ENCODE measurements at regions not wholly inside any gene's neighbourhood (a gene's known extent, or its start where the extent isn't known, plus 50 kb on each side); places are given as distances from the start of the nearest gene placed in this dataset.
"Not testable (repeated sequence)": the region's sequence is repeated elsewhere in the genome, so short reads cannot be mapped to it uniquely, and the experiment has no call there.

- intact Hi-C loops (cut with DNase I) = no loop called here
Observed at GRCh38 chr13:61608138-61608537, 192.5 kb upstream of the PCDH20 start.

DNA sequence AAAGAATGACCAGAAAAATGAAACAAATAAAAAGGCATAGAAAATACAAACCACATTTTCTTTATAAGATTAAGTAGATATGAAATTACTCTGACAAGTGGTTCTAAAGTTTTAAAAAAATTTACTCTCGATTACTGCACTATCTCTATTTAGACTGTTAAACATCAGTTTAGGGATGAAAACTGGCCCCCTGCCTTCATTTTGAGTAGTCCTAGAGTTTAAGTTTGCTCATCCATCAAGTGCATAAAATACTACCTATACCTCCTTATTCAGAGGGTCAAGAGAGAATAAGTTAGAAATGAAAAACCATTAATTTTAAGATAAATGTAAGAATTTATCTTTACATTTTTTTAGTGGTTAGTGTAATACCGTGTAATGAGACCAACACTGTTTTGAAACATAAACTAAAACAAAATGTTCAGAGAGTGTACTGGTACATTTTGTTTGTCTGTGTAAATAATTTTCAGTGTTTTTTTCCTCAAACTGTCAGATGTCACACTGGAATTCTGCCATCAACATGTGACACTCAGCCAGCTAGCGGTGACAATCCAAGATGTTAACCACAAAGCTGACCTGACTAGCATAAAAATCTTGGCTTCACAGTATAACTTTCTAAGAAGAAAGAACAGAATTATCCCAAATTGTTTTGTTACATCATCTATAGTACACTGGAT is 184.8 kb upstream of the PCDH20 start:
- intact Hi-C loops (cut with DNase I) = no loop called here
- DNase-seq (ENCODE audit: missing footprints) = no peak
- ATAC-seq = no peak

More at GRCh38 chr13:61608138-61608537, 192.5 kb upstream of the PCDH20 start:
- DNase-seq (ENCODE audit: missing footprints) = no peak
- no peak for ATAC-seq

- intact Hi-C loops (cut with DNase I) = no loop called here
- no peak for DNase-seq (ENCODE audit: missing footprints)
- ATAC-seq = no peak
Observed at GRCh38 chr13:61592489-61592888, 176.8 kb upstream of the PCDH20 start.

GRCh38 chr13:61575973-61576372 is 160.3 kb upstream of the PCDH20 start:
- no peak for ATAC-seq
- DNase-seq (ENCODE audit: missing footprints) = no peak
- intact Hi-C loops (cut with DNase I) = no loop called here

DNA sequence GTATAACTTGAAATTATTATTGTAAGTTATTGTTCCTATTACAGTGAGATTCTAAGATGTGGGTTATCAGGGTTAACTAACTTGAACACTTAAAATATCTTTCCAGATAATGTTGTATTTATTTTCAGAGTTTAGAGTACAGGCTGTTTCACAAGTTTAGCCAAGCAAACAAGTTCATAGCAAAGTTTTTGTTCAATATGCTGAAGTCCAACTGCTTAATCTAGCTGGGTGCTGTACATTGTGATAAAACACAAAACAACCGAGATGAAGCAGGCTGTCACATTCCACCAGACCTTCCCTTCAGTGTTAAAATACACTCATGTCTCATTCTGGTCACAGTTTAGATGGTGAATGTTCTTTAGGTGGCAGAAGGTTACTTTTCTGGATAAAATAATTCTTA is 148.0 kb upstream of the PCDH20 start:
- ATAC-seq = no peak
- intact Hi-C loops (cut with DNase I) = no loop called here
- no peak for DNase-seq (ENCODE audit: missing footprints)

GRCh38 chr13:61546911-61547310 is 131.3 kb upstream of the PCDH20 start:
- DNase-seq (ENCODE audit: missing footprints) = no peak
- no peak for ATAC-seq
- intact Hi-C loops (cut with DNase I) = no loop called here

DNA sequence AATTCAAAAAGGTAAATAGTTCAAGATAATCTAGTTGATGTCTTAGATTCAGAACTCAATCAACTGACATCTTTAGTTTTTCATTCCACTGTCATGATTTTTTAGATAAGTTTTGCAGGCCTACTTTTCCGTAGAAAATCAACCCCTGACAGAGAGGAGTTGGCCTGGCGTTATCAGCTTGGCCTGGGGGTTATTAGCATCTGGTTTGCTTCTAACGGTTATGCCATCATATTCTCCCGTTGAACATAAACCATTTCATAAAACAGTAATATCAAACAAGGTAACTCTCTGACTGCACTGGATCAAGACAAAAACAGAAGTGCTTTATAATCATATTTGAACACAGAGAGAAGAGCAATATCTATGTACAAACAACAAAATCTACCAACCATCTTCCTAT is 130.8 kb upstream of the PCDH20 start:
- intact Hi-C loops (cut with DNase I) = no loop called here
- ATAC-seq = no peak
- DNase-seq (ENCODE audit: missing footprints) = no peak

- no peak for DNase-seq (ENCODE audit: missing footprints)
- ATAC-seq = no peak
- intact Hi-C loops (cut with DNase I) = no loop called here
Observed at GRCh38 chr13:61536433-61536832, 120.8 kb upstream of the PCDH20 start.

DNA sequence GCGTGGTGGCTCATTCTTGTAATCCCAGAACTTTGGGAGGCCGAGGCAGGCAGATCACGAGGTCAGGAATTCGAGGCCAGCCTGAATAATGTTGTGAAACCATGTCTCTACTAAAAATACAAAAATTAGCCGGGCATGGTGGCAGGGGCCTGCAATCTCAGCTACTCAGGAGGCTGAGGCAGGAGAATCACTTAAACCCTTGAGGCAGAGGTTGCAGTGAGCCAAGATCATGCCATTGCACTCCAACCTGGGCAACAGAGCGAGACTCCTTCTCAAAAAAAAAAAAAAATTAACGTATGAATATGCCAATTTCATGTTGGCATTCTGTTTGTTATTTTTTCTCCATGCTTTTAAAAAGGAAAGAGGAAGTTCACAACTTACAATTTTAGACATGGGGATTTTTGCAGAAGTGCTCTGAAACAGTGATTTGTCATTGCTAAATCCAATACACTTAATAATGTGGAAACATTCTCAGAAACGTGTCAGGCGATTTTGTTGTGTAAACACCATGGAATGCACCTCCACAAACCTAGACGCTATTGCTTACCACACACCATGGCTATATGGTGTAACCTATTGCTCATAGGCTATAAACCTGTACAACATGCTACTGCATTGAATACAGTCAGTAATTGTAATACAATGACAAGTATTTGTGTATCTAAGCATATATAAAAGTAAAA is 115.9 kb upstream of the PCDH20 start:
- intact Hi-C loops (cut with DNase I) = no loop called here
- no peak for ATAC-seq
- no peak for DNase-seq (ENCODE audit: missing footprints)

- not testable (repeated sequence) for ATAC-seq
Observed at GRCh38 chr13:61519214-61519613, 103.6 kb upstream of the PCDH20 start.

GRCh38 chr13:61508936-61509335 is 93.3 kb upstream of the PCDH20 start:
- no peak for DNase-seq (ENCODE audit: missing footprints)
- intact Hi-C loops (cut with DNase I) = no loop called here
- ATAC-seq = no peak

More at GRCh38 chr13:61519214-61519613, 103.6 kb upstream of the PCDH20 start:
- intact Hi-C loops (cut with DNase I); DNase-seq (ENCODE audit: missing footprints): not testable (repeated sequence)

- no peak for DNase-seq (ENCODE audit: missing footprints)
- intact Hi-C loops (cut with DNase I) = no loop called here
- no peak for ATAC-seq
Observed at GRCh38 chr13:61500176-61500575, 84.5 kb upstream of the PCDH20 start.

- DNase-seq (ENCODE audit: missing footprints) (no peak), ATAC-seq (no peak)
- intact Hi-C loops (cut with DNase I) = no loop called here
Observed at GRCh38 chr13:61495648-61496047, 80.0 kb upstream of the PCDH20 start.

DNA sequence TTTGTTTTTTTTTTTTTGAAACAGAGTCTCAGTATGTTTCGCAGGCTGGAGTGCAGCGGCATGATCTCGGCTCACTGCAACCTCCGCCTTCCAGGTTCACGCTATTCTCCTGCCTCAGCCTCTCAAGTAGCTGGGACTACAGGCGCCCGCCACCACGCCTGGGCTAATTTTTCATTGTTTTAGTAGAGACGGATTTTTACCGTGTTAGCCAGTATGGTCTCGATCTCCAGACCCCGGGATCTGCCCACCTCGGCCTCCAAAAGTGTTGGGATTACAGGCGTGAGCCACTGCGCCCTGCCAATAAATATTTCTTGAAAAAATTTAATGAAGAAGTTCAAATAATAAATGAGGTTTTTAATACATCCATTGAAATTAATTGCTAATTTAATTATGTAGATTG is 77.9 kb upstream of the PCDH20 start:
- intact Hi-C loops (cut with DNase I); DNase-seq (ENCODE audit: missing footprints); ATAC-seq: not testable (repeated sequence)

DNA sequence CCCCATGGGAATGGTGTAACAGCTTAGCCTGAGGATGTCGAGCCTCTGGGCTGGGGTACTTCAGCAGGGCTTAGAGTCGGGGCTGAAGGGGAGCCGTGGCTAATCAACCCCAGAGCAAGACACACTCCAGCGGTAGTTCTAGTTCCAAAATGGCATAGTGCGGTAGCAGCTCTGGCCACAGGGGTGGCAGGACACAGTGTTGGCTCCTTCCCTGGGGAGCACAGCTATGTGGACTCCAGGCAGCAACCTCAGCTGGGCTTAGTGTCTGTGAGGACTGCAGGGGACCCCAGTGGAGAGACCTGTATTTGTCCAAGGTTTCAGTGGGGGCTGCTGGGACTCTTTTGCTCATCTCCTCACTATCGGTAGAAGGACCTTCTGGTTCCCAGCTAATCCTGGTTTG is 70.8 kb upstream of the PCDH20 start:
- DNase-seq (ENCODE audit: missing footprints) (no peak), ATAC-seq (no peak)
- intact Hi-C loops (cut with DNase I) = no loop called here

DNA sequence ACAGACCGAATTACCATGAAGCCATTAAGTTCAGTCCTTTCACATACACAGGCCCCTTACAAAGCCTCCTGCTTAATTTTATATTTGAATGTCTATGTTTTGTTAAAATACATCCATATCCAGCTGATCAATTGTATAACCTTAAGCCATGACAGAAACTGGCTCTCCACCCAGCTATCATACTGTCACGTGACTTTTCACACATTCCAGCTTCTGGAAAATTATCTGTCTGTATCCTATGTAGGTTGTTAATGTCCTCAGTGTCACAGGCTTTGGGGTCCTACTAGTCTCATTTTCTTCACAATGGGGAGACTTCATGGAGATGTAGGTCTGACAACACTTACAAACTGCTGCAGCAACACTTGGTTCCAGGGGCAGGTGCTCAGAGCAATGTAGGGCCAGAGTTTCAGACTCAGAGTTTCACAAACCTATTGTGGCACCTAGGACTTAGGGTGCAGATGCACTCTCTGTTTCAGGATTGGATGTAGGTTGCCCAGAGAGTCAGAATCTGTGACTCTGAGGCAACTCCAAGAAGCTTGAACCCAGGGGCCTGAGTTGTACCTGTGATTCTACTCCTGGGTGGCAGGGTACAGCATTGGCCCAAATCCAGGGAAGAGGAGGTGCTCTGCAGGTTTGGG is 69.6 kb upstream of the PCDH20 start:
- DNase-seq (ENCODE audit: missing footprints) (no peak), ATAC-seq (no peak)
- intact Hi-C loops (cut with DNase I) = no loop called here

DNA sequence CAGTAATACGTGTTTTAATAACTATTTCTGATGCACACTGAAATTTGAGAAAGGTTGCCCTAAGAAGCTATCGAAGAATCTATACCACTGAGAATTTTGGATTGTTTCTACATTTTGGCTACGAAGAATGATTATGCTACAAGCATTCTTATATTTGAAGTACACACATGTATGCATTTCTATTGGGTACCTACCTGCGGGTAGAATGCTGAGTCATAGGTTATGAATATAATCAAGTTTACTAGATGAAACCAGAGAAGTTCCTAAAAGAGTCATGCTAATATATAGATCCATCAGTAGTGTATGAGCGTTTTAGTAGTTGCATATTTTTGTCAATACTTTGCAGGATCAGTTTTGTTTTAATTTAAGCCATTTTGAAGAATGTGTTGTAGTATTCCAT is 62.0 kb upstream of the PCDH20 start:
- no peak for DNase-seq (ENCODE audit: missing footprints)
- intact Hi-C loops (cut with DNase I) = no loop called here
- ATAC-seq = no peak

GRCh38 chr13:61470786-61471185 is 55.1 kb upstream of the PCDH20 start:
- ATAC-seq (no peak), DNase-seq (ENCODE audit: missing footprints) (no peak)
- intact Hi-C loops (cut with DNase I) = no loop called here

DNA sequence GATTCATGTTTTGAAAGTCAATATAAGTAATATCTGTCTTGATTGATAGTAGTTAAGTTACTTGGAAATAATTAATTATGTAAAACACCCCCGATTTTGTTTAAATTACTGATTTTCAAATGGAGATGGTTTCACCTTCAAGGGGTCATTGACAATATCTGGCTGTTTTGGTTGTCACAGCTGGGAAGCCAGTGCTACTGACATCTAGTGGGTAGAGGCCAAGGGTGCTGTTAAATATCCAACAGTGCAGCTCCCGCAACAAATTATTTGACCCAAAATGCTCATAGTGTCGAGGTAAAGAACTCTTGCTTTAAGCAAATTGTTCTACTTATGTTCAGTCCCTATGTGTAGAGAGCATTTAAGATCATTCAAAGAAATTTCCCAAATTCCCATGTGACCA is 50.6 kb upstream of the PCDH20 start:
- DNase-seq (ENCODE audit: missing footprints) = no peak
- no peak for ATAC-seq
- intact Hi-C loops (cut with DNase I) = no loop called here

Measured in Right ventricle myocardium inferior (tissue), 1 donor.